Right renal cortex interstitium (tissue), 3 donors: ENCODE measurements at regions not wholly inside any gene's neighbourhood (a gene's known extent, or its start where the extent isn't known, plus 50 kb on each side); places are given as distances from the start of the nearest gene placed in this dataset.

Experiments
- DNase-seq, 3 donors: peaks; one replicate each; pipeline ENCODE4 v3.0.0-alpha.2; 2013; ENCODE audit warnings: low read depth in 3 of 3, low spot score in 2 of 3

GRCh38 chr5:3297853-3298252 lies 297.8 kb upstream of the IRX1 start:
- DNase-seq: no peak

- no peak for DNase-seq
These were observed 307.3 kb upstream of the IRX1 start for GRCh38 chr5:3288325-3288724.

- no peak for DNase-seq
These were observed 308.1 kb upstream of the IRX1 start for GRCh38 chr5:3287516-3287915.

- no peak for DNase-seq
These were observed 310.0 kb upstream of the IRX1 start for GRCh38 chr5:3285621-3286020.

- DNase-seq: no peak
These were observed 311.1 kb upstream of the IRX1 start for GRCh38 chr5:3284506-3284905.

- no peak for DNase-seq
These were observed 312.8 kb upstream of the IRX1 start for GRCh38 chr5:3282841-3283240.

GRCh38 chr5:3281366-3281765 lies 314.3 kb upstream of the IRX1 start:
- DNase-seq: no peak

- no peak for DNase-seq
These were observed 317.0 kb upstream of the IRX1 start for GRCh38 chr5:3278643-3279042.

GRCh38 chr5:3277590-3278196 lies 317.9 kb upstream of the IRX1 start:
- DNase-seq: no peak

GRCh38 chr5:3276896-3277295 lies 318.7 kb upstream of the IRX1 start:
- DNase-seq: no peak

GRCh38 chr5:3269395-3270169 lies 326.1 kb upstream of the IRX1 start:
- DNase-seq: no peak

GRCh38 chr5:3268760-3269330 lies 326.8 kb upstream of the IRX1 start:
- DNase-seq: no peak

- DNase-seq: no peak
These were observed 328.8 kb upstream of the IRX1 start for GRCh38 chr5:3266861-3267260.

GRCh38 chr5:3265936-3266335 lies 329.7 kb upstream of the IRX1 start:
- no peak for DNase-seq

- no peak for DNase-seq
These were observed 330.3 kb upstream of the IRX1 start for GRCh38 chr5:3265131-3265885.

- DNase-seq: no peak
These were observed 333.2 kb upstream of the IRX1 start for GRCh38 chr5:3262451-3262850.

- no peak for DNase-seq
These were observed 334.6 kb upstream of the IRX1 start for GRCh38 chr5:3261081-3261480.

GRCh38 chr5:3258050-3258449 lies 337.6 kb upstream of the IRX1 start:
- DNase-seq: no peak

- DNase-seq: no peak
These were observed 343.4 kb upstream of the IRX1 start for GRCh38 chr5:3252235-3252634.

GRCh38 chr5:3251784-3252183 lies 343.8 kb upstream of the IRX1 start:
- no peak for DNase-seq

GRCh38 chr5:3249401-3249800 lies 346.2 kb upstream of the IRX1 start:
- no peak for DNase-seq
